ENCODE measurements at regions not wholly inside any gene's neighbourhood (a gene's known extent, or its start where the extent isn't known, plus 50 kb on each side); places are given as distances from the start of the nearest gene placed in this dataset.
"Not testable (repeated sequence)": the region's sequence is repeated elsewhere in the genome, so short reads cannot be mapped to it uniquely, and the experiment has no call there.

GRCh38 chr6:130610303-130610702 lies 216.9 kb upstream of the SMLR1 start:
- no peak for DNase-seq (ENCODE audit: low read depth)

GRCh38 chr6:130611366-130611765 lies 215.8 kb upstream of the SMLR1 start:
- DNase-seq (ENCODE audit: low read depth) = no peak

GRCh38 chr6:130613176-130613575 lies 214.0 kb upstream of the SMLR1 start:
- no peak for DNase-seq (ENCODE audit: low read depth)

GRCh38 chr6:130615816-130616215 lies 211.4 kb upstream of the SMLR1 start:
- DNase-seq (ENCODE audit: low read depth) = no peak

- no peak for DNase-seq (ENCODE audit: low read depth)
Measured at GRCh38 chr6:130617658-130618057, 209.5 kb upstream of the SMLR1 start.

GRCh38 chr6:130618806-130619205 lies 208.4 kb upstream of the SMLR1 start:
- DNase-seq (ENCODE audit: low read depth) = not testable (repeated sequence)

GRCh38 chr6:130620338-130620781 lies 206.8 kb upstream of the SMLR1 start:
- DNase-seq (ENCODE audit: low read depth) = no peak

GRCh38 chr6:130622142-130622541 lies 205.1 kb upstream of the SMLR1 start:
- no peak for DNase-seq (ENCODE audit: low read depth)

GRCh38 chr6:130624046-130624445 lies 203.2 kb upstream of the SMLR1 start:
- no peak for DNase-seq (ENCODE audit: low read depth)

- peak; percentile 71 for DNase-seq (ENCODE audit: low read depth)
Measured at GRCh38 chr6:130625825-130626527, 201.2 kb upstream of the SMLR1 start.

- DNase-seq (ENCODE audit: low read depth) = no peak
Measured at GRCh38 chr6:130628862-130629261, 198.3 kb upstream of the SMLR1 start.

GRCh38 chr6:130629640-130630039 lies 197.6 kb upstream of the SMLR1 start:
- DNase-seq (ENCODE audit: low read depth) = no peak

- no peak for DNase-seq (ENCODE audit: low read depth)
Measured at GRCh38 chr6:130632277-130632676, 194.9 kb upstream of the SMLR1 start.

GRCh38 chr6:130632897-130633296 lies 194.3 kb upstream of the SMLR1 start:
- DNase-seq (ENCODE audit: low read depth) = no peak

- DNase-seq (ENCODE audit: low read depth) = no peak
Measured at GRCh38 chr6:130643361-130643760, 183.8 kb upstream of the SMLR1 start.

- DNase-seq (ENCODE audit: low read depth) = no peak
Measured at GRCh38 chr6:130644175-130644574, 183.0 kb upstream of the SMLR1 start.

- not testable (repeated sequence) for DNase-seq (ENCODE audit: low read depth)
Measured at GRCh38 chr6:130644769-130645168, 182.4 kb upstream of the SMLR1 start.

- DNase-seq (ENCODE audit: low read depth) = no peak
Measured at GRCh38 chr6:130647246-130647645, 180.0 kb upstream of the SMLR1 start.

GRCh38 chr6:130655586-130655985 lies 171.6 kb upstream of the SMLR1 start:
- no peak for DNase-seq (ENCODE audit: low read depth)

GRCh38 chr6:130661077-130661476 lies 166.1 kb upstream of the SMLR1 start:
- DNase-seq (ENCODE audit: low read depth) = no peak

GRCh38 chr6:130666786-130667185 lies 160.4 kb upstream of the SMLR1 start:
- no peak for DNase-seq (ENCODE audit: low read depth)

GRCh38 chr6:130670142-130670541 lies 157.1 kb upstream of the SMLR1 start:
- no peak for DNase-seq (ENCODE audit: low read depth)

- DNase-seq (ENCODE audit: low read depth) = no peak
Measured at GRCh38 chr6:130671119-130671518, 156.1 kb upstream of the SMLR1 start.

- DNase-seq (ENCODE audit: low read depth) = no peak
Measured at GRCh38 chr6:130671577-130671976, 155.6 kb upstream of the SMLR1 start.
